Umbilical cord (tissue), 1 donor: ENCODE measurements at regions not wholly inside any gene's neighbourhood (a gene's known extent, or its start where the extent isn't known, plus 50 kb on each side); places are given as distances from the start of the nearest gene placed in this dataset.
"Not testable (repeated sequence)": the region's sequence is repeated elsewhere in the genome, so short reads cannot be mapped to it uniquely, and the experiment has no call there.

Experiments
- DNase-seq: peaks from one replicate; pipeline ENCODE4 v3.0.0-alpha.2; 2015; ENCODE audit warnings: low spot score

GRCh38 chr11:39674761-39675160 lies 1784.7 kb downstream of the LRRC4C start:
- no peak for DNase-seq

- no peak for DNase-seq
Observed at GRCh38 chr11:39674024-39674423, 1785.4 kb downstream of the LRRC4C start.

GRCh38 chr11:39668640-39669039 lies 1790.8 kb downstream of the LRRC4C start:
- DNase-seq = no peak

GRCh38 chr11:39664023-39664422 lies 1795.4 kb downstream of the LRRC4C start:
- DNase-seq = no peak

- DNase-seq = no peak
Observed at GRCh38 chr11:39661890-39662289, 1797.6 kb downstream of the LRRC4C start.

GRCh38 chr11:39651857-39652461 lies 1807.5 kb downstream of the LRRC4C start:
- DNase-seq = no peak

- DNase-seq = peak; percentile 91
Observed at GRCh38 chr11:39641751-39642150, 1817.7 kb downstream of the LRRC4C start.

- DNase-seq = no peak
Observed at GRCh38 chr11:39630365-39630764, 1829.1 kb downstream of the LRRC4C start.

- DNase-seq = no peak
Observed at GRCh38 chr11:39628311-39628710, 1831.1 kb downstream of the LRRC4C start.

- not testable (repeated sequence) for DNase-seq
Observed at GRCh38 chr11:39620309-39620708, 1839.1 kb downstream of the LRRC4C start.

- no peak for DNase-seq
Observed at GRCh38 chr11:39617971-39618370, 1841.5 kb downstream of the LRRC4C start.

GRCh38 chr11:39589391-39589790 lies 1870.1 kb downstream of the LRRC4C start:
- DNase-seq = no peak

- no peak for DNase-seq
Observed at GRCh38 chr11:39586036-39586435, 1873.4 kb downstream of the LRRC4C start.

- DNase-seq = no peak
Observed at GRCh38 chr11:39571081-39571480, 1888.4 kb downstream of the LRRC4C start.

- peak; percentile 78 for DNase-seq
Observed at GRCh38 chr11:39570526-39570925, 1888.9 kb downstream of the LRRC4C start.

GRCh38 chr11:39569789-39570188 lies 1889.7 kb downstream of the LRRC4C start:
- peak; percentile 61 for DNase-seq

GRCh38 chr11:39542460-39542859 lies 1917.0 kb downstream of the LRRC4C start:
- DNase-seq = peak; percentile 11

GRCh38 chr11:39541945-39542351 lies 1917.5 kb downstream of the LRRC4C start:
- peak; percentile 7 for DNase-seq

- not testable (repeated sequence) for DNase-seq
Observed at GRCh38 chr11:39536323-39536722, 1923.1 kb downstream of the LRRC4C start.
